GM23338 (cell line): ENCODE measurements at regions not wholly inside any gene's neighbourhood (a gene's known extent, or its start where the extent isn't known, plus 50 kb on each side); places are given as distances from the start of the nearest gene placed in this dataset.

ENCODE experiments used
- ATAC-seq: fragments of 200-7000 bp; cut with Tn5 transposase; 3 replicates; pipeline ENCODE4 v1.9.1; 2020
- DNase-seq: peaks from one replicate; pipeline ENCODE4 v3.0.0-alpha.2; 2015; ENCODE audit warnings: low spot score
- H2AFZ ChIP-seq: fragments of 200-600 bp; sonication (generic); 2 replicates; pipeline ENCODE4 v1.8.0; 2016; ENCODE audit warnings: antibody characterized with exemption, mild to moderate bottlenecking, moderate library complexity
- H3F3A ChIP-seq: fragments of 200-600 bp; sonication (generic); replicated peaks from 2 replicates; pipeline ENCODE4 v1.8.0; 2017; ENCODE audit warnings: antibody characterized with exemption, mixed run types, low read depth
- H3K27ac ChIP-seq: fragments of 200-600 bp; sonication (generic); 2 replicates; pipeline ENCODE4 v1.6.1; 2016; ENCODE audit warnings: low read depth
- H3K27me3 ChIP-seq: fragments of 200-600 bp; sonication (generic); 2 replicates; pipeline ENCODE4 v1.8.0; 2016; ENCODE audit warnings: mild to moderate bottlenecking, mixed run types, moderate library complexity; ENCODE audit not compliant: insufficient read depth
- H3K36me3 ChIP-seq: fragments of 200-600 bp; sonication (generic); 2 replicates; pipeline ENCODE4 v1.8.0; 2016; ENCODE audit warnings: mild to moderate bottlenecking; ENCODE audit not compliant: insufficient read depth
- H3K4me1 ChIP-seq: fragments of 200-600 bp; sonication (generic); 2 replicates; pipeline ENCODE4 v1.8.0; 2016; ENCODE audit warnings: mild to moderate bottlenecking, moderate library complexity; ENCODE audit not compliant: insufficient read depth
- H3K4me2 ChIP-seq: fragments of 200-600 bp; sonication (generic); 2 replicates; pipeline ENCODE4 v1.7.1; 2017; ENCODE audit warnings: mixed run types
- H3K4me3 ChIP-seq: fragments of 200-600 bp; sonication (generic); 2 replicates; pipeline ENCODE4 v1.6.1; 2016; ENCODE audit warnings: mixed run types
- H3K79me2 ChIP-seq: fragments of 200-600 bp; sonication (generic); replicated peaks from 2 replicates; pipeline ENCODE4 v1.8.0; 2017; ENCODE audit warnings: mild to moderate bottlenecking; ENCODE audit not compliant: insufficient read depth
- H3K9me2 ChIP-seq: fragments of 200-600 bp; sonication (generic); 2 replicates; pipeline ENCODE4 v1.8.0; 2017; ENCODE audit not compliant: insufficient read depth
- H4K20me1 ChIP-seq: fragments of 200-600 bp; sonication (generic); replicated peaks from 2 replicates; pipeline ENCODE4 v1.8.0; 2017; ENCODE audit warnings: mild to moderate bottlenecking; ENCODE audit not compliant: insufficient read depth
- H3K27ac Mint-ChIP-seq: 2 replicates; pipeline ENCODE4 v1.8.0; 2020; ENCODE audit warnings: inconsistent platforms, mild to moderate bottlenecking, moderate library complexity, mixed read lengths
- H3K27me3 Mint-ChIP-seq: 3 replicates; pipeline ENCODE4 v1.8.0; 2022; ENCODE audit warnings: low read depth, mild to moderate bottlenecking, moderate library complexity, mixed read lengths, inconsistent platforms; ENCODE audit not compliant: insufficient read depth, poor library complexity
- H3K36me3 Mint-ChIP-seq: 3 replicates; pipeline ENCODE4 v1.8.0; 2021; ENCODE audit warnings: low read depth, mild to moderate bottlenecking, inconsistent platforms, moderate library complexity, mixed read lengths
- H3K4me1 Mint-ChIP-seq: 3 replicates; pipeline ENCODE4 v1.8.0; 2020; ENCODE audit warnings: mild to moderate bottlenecking, inconsistent platforms, mixed read lengths
- H3K4me3 Mint-ChIP-seq: 3 replicates; pipeline ENCODE4 v1.8.0; 2021; ENCODE audit warnings: moderate library complexity, mild to moderate bottlenecking, inconsistent platforms, mixed read lengths
- H3K9me3 Mint-ChIP-seq: 3 replicates; pipeline ENCODE4 v1.8.0; 2020; ENCODE audit warnings: moderate library complexity, mild to moderate bottlenecking, inconsistent platforms, mixed read lengths
- CREB1 ChIP-seq: fragments of 250-450 bp; sonication (Bioruptor Pico); IDR thresholded peaks from 2 replicates; pipeline ENCODE4 v1.5.0; 2020; ENCODE audit warnings: low read depth, mild to moderate bottlenecking, moderate library complexity
- EZH2 ChIP-seq: fragments of 200-600 bp; sonication (generic); IDR thresholded peaks from one replicate; pipeline ENCODE4 v1.8.0; 2017; ENCODE audit warnings: antibody characterized with exemption, mild to moderate bottlenecking, low read depth; ENCODE audit not compliant: unreplicated experiment
- NANOG ChIP-seq: IDR thresholded peaks from 2 replicates; pipeline ENCODE4 v1.6.1; 2016; ENCODE audit warnings: antibody characterized with exemption, borderline replicate concordance
- POLR2AphosphoS5 ChIP-seq: IDR thresholded peaks from 2 replicates; pipeline ENCODE4 v1.6.1; 2016; ENCODE audit warnings: antibody characterized with exemption, low read depth
- REST ChIP-seq: IDR thresholded peaks from one replicate; pipeline ENCODE4 v1.6.1; 2018; ENCODE audit warnings: antibody characterized with exemption; ENCODE audit not compliant: unreplicated experiment
- STAT1 ChIP-seq: IDR thresholded peaks from one replicate; pipeline ENCODE4 v1.6.1; 2016; ENCODE audit warnings: antibody characterized with exemption; ENCODE audit not compliant: unreplicated experiment
- ZNF114 ChIP-seq: fragments of 250-450 bp; sonication (Bioruptor Pico); IDR thresholded peaks from 2 replicates; pipeline ENCODE4 v1.5.0; 2020; ENCODE audit warnings: mild to moderate bottlenecking, moderate library complexity
- ZNF331 ChIP-seq: fragments of 250-450 bp; sonication (Bioruptor Pico); IDR thresholded peaks from 2 replicates; pipeline ENCODE4 v1.5.0; 2020; ENCODE audit warnings: low read depth, mild to moderate bottlenecking, moderate library complexity
- TF ChIP-seq, protein P1 (sequence below): IDR thresholded peaks from 2 replicates; pipeline ENCODE4 v1.6.1; 2016; ENCODE audit warnings: antibody characterized with exemption
- TF ChIP-seq, protein P2 (sequence below): fragments of 250-450 bp; sonication (Bioruptor Pico); IDR thresholded peaks from 2 replicates; pipeline ENCODE4 v1.5.0; 2020; ENCODE audit warnings: mild to moderate bottlenecking, moderate library complexity

DNA sequence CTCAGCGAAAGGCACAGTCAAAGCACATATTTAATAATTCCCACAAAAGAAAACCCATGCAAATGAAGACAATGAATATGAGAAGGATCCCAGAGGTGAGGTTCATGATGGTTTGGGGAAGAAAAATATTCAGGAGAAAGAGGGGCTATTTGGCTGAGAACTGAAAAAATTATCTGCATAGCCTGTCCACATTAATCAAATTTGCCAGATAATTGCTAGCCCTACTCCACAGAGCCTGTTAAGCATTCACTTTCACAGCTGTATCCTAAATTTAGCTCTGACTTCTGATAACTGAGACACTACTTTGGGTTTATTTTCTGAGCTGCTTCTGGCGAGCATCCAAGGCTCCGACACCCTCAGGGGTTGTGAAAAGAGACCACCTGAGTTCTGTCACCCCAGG lies 176.2 kb downstream of the HERPUD2 start:
- no peak overlapping the region for H3K4me2 ChIP-seq
- no peak overlapping the region for H3K27ac Mint-ChIP-seq
- no peaks in the 10 kb centered on the region for H3K9me3 Mint-ChIP-seq
- H3K27ac ChIP-seq = no peak overlapping the region
- H4K20me1 ChIP-seq = no peaks in the 10 kb centered on the region
- H3K36me3 Mint-ChIP-seq = no peaks in the 10 kb centered on the region
- no peaks in the 10 kb centered on the region for H3K27me3 ChIP-seq
- TF ChIP-seq STAT1 (no peak), NANOG (no peak), ZNF331 (CRISPR knock-in tag) (no peak)
- TF ChIP-seq, protein P1, sequence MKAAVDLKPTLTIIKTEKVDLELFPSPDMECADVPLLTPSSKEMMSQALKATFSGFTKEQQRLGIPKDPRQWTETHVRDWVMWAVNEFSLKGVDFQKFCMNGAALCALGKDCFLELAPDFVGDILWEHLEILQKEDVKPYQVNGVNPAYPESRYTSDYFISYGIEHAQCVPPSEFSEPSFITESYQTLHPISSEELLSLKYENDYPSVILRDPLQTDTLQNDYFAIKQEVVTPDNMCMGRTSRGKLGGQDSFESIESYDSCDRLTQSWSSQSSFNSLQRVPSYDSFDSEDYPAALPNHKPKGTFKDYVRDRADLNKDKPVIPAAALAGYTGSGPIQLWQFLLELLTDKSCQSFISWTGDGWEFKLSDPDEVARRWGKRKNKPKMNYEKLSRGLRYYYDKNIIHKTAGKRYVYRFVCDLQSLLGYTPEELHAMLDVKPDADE = no peak
- ATAC-seq = no peak
- DNase-seq = no peak
- no peaks in the 10 kb centered on the region for H3K9me2 ChIP-seq
- H3K4me3 ChIP-seq = no peak overlapping the region
- no peak overlapping the region for H3K4me3 Mint-ChIP-seq
- H3K4me1 ChIP-seq = no peaks in the 10 kb centered on the region
- H3K36me3 ChIP-seq = no peaks in the 10 kb centered on the region
- H3F3A ChIP-seq = no peaks in the 10 kb centered on the region
- H3K79me2 ChIP-seq = no peaks in the 10 kb centered on the region
- H3K27me3 Mint-ChIP-seq = peaks cover 3% of the 10 kb centered on the region
- no peak overlapping the region for H2AFZ ChIP-seq
- H3K4me1 Mint-ChIP-seq = no peaks in the 10 kb centered on the region

- no peak overlapping the region for H3K27ac ChIP-seq
- H3K4me2 ChIP-seq = no peak overlapping the region
- peaks cover 3% of the 10 kb centered on the region for H3K27me3 Mint-ChIP-seq
- DNase-seq (no peak), ATAC-seq (no peak)
- H3K36me3 Mint-ChIP-seq = no peaks in the 10 kb centered on the region
- H3K27ac Mint-ChIP-seq = no peak overlapping the region
- H3K79me2 ChIP-seq = no peaks in the 10 kb centered on the region
- H3K4me3 ChIP-seq = no peak overlapping the region
- no peaks in the 10 kb centered on the region for H3K9me3 Mint-ChIP-seq
- H3K36me3 ChIP-seq = no peaks in the 10 kb centered on the region
- H2AFZ ChIP-seq = no peak overlapping the region
- no peaks in the 10 kb centered on the region for H3K27me3 ChIP-seq
- H4K20me1 ChIP-seq = no peaks in the 10 kb centered on the region
- no peaks in the 10 kb centered on the region; the same call in 1 of the 2 replicates for H3K9me2 ChIP-seq
- no peaks in the 10 kb centered on the region for H3K4me1 Mint-ChIP-seq
- no peak overlapping the region for H3K4me3 Mint-ChIP-seq
- no peaks in the 10 kb centered on the region for H3F3A ChIP-seq
- no peaks in the 10 kb centered on the region for H3K4me1 ChIP-seq
- TF ChIP-seq EZH2 (no peak), STAT1 (no peak), CREB1 (CRISPR knock-in tag) (no peak), POLR2AphosphoS5 (no peak), REST (no peak), ZNF114 (CRISPR knock-in tag) (no peak)
- TF ChIP-seq, protein P1 = no peak
- TF ChIP-seq, protein P2, sequence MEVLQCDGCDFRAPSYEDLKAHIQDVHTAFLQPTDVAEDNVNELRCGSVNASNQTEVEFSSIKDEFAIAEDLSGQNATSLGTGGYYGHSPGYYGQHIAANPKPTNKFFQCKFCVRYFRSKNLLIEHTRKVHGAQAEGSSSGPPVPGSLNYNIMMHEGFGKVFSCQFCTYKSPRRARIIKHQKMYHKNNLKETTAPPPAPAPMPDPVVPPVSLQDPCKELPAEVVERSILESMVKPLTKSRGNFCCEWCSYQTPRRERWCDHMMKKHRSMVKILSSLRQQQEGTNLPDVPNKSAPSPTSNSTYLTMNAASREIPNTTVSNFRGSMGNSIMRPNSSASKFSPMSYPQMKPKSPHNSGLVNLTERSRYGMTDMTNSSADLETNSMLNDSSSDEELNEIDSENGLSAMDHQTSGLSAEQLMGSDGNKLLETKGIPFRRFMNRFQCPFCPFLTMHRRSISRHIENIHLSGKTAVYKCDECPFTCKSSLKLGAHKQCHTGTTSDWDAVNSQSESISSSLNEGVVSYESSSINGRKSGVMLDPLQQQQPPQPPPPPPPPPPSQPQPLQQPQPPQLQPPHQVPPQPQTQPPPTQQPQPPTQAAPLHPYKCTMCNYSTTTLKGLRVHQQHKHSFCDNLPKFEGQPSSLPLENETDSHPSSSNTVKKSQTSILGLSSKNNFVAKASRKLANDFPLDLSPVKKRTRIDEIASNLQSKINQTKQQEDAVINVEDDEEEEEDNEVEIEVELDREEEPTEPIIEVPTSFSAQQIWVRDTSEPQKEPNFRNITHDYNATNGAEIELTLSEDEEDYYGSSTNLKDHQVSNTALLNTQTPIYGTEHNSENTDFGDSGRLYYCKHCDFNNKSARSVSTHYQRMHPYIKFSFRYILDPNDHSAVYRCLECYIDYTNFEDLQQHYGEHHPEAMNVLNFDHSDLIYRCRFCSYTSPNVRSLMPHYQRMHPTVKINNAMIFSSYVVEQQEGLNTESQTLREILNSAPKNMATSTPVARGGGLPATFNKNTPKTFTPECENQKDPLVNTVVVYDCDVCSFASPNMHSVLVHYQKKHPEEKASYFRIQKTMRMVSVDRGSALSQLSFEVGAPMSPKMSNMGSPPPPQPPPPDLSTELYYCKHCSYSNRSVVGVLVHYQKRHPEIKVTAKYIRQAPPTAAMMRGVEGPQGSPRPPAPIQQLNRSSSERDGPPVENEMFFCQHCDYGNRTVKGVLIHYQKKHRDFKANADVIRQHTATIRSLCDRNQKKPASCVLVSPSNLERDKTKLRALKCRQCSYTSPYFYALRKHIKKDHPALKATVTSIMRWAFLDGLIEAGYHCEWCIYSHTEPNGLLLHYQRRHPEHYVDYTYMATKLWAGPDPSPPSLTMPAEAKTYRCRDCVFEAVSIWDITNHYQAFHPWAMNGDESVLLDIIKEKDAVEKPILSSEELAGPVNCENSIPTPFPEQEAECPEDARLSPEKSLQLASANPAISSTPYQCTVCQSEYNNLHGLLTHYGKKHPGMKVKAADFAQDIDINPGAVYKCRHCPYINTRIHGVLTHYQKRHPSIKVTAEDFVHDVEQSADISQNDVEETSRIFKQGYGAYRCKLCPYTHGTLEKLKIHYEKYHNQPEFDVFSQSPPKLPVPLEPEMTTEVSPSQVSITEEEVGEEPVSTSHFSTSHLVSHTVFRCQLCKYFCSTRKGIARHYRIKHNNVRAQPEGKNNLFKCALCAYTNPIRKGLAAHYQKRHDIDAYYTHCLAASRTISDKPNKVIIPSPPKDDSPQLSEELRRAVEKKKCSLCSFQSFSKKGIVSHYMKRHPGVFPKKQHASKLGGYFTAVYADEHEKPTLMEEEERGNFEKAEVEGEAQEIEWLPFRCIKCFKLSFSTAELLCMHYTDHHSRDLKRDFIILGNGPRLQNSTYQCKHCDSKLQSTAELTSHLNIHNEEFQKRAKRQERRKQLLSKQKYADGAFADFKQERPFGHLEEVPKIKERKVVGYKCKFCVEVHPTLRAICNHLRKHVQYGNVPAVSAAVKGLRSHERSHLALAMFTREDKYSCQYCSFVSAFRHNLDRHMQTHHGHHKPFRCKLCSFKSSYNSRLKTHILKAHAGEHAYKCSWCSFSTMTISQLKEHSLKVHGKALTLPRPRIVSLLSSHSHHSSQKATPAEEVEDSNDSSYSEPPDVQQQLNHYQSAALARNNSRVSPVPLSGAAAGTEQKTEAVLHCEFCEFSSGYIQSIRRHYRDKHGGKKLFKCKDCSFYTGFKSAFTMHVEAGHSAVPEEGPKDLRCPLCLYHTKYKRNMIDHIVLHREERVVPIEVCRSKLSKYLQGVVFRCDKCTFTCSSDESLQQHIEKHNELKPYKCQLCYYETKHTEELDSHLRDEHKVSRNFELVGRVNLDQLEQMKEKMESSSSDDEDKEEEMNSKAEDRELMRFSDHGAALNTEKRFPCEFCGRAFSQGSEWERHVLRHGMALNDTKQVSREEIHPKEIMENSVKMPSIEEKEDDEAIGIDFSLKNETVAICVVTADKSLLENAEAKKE (CRISPR knock-in tag) = no peak
Observed at GRCh38 chr7:35516498-35516897, 178.4 kb downstream of the HERPUD2 start.
